ENCODE measurements at regions not wholly inside any gene's neighbourhood (a gene's known extent, or its start where the extent isn't known, plus 50 kb on each side); places are given as distances from the start of the nearest gene placed in this dataset.

GRCh38 chr4:28682847-28683246 lies 1822.2 kb downstream of the STIM2 start:
- no peak for TF ChIP-seq CTCF (IDR thresholded peaks at IDR 0.05)
- no peak for TF ChIP-seq POLR2A (IDR thresholded peaks at IDR 0.05)

All from body of pancreas (tissue), 4 donors.